Neural progenitor cell (in vitro differentiated cells): ENCODE measurements at regions not wholly inside any gene's neighbourhood (a gene's known extent, or its start where the extent isn't known, plus 50 kb on each side); places are given as distances from the start of the nearest gene placed in this dataset.

Experiments used
- CTCF ChIP-seq: fragments of 200-600 bp; sonication (generic); IDR thresholded peaks from 2 replicates; pipeline ENCODE4 v1.5.1; 2017; ENCODE audit warnings: antibody characterized with exemption, mild to moderate bottlenecking
- EZH2 ChIP-seq: fragments of 200-600 bp; sonication (generic); IDR thresholded peaks from 2 replicates; pipeline ENCODE4 v1.6.1; 2017; ENCODE audit warnings: antibody characterized with exemption, mild to moderate bottlenecking, moderate library complexity

DNA sequence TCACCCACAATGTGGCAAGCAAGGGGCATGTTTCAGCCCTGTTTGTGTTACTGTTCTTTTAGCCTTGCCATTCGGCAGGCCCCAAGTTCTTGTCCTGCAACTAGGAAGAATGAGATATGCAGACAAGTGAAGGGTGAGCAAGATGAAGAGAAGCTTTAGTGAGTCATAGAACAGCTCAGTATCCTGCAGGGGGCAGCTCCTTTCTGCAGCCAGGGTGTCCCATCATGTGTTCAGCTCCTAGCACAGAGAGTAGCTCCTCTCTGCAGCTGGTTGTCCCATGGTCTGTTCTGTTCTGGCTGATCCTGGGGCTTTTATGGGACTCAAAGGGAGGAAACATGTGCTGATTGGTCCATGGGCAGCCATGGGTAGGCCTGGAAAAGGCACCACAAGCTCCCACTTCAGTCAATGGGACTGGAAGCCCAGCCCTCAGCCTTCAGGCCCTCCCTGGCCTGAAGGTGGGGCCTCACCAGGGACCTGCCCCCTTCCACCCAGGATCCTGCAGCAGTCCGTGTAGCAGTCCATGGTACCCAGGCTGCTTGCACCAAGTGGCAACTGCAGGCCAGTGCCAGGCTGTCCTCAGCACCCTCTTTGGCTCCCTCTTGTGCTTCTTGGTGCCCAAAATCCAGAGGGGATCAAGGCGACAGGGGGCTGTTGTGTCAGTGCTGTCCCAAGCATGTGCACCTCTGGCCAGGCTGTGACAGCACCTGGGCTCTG is 326.4 kb downstream of the NR4A2 start:
- TF ChIP-seq CTCF = peak; percentile 7
- no peak for TF ChIP-seq EZH2
